HG03039 (cell line): ENCODE measurements at regions not wholly inside any gene's neighbourhood (a gene's known extent, or its start where the extent isn't known, plus 50 kb on each side); places are given as distances from the start of the nearest gene placed in this dataset.

ENCODE experiments used
- ATAC-seq: cut with Tn5 transposase; IDR thresholded peaks from one replicate; pipeline ENCODE4 v1.9.1; 2021; ENCODE audit warnings: mild to moderate bottlenecking, moderate library complexity; ENCODE audit not compliant: unreplicated experiment

DNA sequence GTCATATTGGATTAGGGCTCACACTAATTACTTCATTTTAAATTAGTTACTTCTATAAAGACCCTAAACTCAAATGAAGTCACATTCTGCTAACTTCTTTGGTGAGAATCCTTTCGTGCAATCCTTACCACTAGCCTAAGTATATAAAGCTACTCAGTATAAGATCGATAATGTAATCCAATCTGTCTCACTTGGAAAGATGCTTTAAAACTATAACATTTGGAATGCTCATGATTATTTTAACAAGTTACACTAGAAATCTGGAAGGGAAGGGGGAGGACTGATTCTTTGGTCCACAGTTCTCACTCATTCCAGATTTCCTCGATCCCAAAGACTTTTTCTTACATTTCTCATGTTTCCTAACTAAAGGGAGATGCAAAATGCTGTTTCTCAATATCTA is 336.4 kb upstream of the SLIT2 start:
- ATAC-seq, result no peak

DNA sequence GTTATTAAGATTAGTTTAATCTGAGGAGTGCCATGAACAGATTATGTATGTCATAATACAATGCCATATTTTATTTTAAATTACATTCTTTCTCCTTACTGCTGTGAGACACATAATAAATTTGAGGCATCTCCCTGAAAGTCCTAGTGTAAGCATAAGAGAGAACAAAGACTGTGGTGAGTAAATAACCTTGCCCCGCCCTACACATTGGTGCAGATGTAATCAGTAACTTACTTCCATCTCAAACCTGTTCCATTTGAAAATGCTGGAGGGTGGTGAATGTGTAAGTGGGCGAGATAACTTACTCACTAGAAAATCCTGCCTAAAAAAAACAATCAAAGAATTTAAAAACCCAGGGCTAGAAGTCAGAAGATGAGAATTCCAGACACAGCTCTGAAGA is 338.1 kb upstream of the SLIT2 start:
- ATAC-seq, result no peak

DNA sequence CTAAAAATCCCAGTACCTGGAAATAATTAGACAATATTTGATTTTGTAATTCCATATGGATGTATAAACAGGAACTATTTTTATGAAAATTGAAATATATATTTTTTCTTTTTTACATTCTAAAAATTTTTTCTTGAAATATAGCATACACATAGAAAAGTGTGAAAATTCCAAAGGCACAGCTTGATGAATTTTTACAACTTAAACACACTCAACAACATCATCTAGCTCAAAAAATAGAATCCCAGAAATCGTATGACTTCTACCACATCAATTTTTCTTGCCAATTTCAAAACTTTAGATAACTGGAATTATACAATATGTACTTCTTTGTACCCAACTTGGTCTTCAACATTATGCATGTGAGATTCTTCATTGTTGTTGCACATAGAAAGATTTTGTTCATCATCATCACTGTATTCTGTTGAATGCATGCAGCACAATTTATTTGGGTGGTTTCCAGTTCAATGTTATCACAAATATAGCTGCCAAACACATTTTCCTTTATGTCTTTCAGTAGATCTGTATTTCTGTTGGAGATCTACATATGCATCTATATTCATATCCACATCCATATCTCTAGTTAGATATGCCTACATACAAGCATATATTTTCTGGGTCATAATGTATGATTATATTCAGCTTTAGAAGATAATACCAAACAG is 340.7 kb upstream of the SLIT2 start:
- ATAC-seq, result no peak

DNA sequence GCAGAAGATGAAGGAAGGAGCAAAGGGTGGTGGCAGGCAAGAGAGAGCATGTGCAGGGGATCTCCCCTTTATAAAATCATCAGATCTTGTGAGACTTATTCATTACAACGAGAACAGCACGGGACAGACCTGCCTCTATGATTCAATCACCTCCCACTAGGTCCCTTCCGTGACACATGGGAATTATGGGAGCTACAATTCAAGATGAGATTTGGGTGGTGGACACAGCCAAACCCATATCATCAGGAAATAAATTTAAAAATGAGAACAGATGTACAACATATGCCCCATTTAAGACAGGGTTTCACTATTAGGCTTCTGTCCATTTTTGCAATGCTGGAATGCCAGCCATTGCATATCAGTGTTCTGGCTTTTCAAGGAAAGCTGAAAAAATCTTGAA is 346.7 kb upstream of the SLIT2 start:
- ATAC-seq, result no peak

DNA sequence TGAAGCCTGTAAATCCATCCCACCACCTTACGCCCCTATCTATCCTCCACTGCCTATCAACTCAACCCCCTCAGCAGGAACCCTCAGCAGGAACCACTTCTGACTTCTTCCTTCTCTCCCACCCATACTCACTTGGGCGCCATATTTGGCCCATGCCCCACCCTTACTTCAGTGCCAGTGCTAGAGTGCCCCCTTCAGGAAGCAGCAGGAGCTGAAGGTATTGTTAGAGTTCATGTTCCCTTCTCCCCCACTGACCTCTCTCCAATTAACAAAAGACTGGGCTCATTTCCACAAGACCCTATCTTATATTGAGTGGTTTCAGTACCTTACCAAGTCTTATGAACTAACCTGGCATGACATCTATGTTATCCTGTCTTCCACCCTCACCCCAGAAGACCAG is 363.1 kb upstream of the SLIT2 start:
- no peak for ATAC-seq

DNA sequence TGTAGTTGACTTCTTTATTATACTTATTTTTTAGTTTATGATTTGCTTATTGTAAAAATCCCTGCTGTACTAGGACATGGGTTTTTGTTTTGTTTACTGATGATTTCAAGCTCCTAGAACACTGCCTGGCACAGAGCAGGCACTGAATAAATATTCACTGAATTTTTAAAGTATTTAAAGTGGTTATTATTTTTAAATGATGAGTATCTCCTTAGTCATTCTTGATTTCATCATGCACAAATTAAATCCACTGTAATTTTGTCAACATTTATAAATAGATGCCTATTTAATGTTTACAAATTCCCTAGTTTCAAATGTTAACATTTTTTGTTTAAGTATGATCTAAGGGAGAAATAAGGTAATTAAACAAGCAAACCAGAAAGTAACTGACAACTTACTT is 367.9 kb upstream of the SLIT2 start:
- ATAC-seq, result no peak

DNA sequence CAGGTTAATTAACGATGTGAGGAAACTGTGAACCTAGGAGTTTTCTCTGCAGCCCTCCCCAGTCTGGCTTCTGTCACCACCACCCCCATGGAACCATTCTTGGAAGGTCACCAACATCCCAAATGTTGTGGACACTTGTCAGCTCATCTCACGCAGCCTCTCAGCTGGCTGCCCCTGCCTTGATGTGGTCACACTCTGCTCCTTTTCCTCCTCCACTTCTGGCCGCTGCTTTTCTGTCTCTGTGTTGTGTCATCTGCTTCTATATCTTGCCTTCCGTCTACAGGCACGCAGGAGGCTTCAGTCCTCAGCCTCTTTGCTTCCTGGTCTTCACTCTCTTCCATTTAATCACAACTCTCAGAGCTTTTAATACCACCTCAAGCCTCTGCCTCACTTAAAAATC is 371.5 kb upstream of the SLIT2 start:
- no peak for ATAC-seq

DNA sequence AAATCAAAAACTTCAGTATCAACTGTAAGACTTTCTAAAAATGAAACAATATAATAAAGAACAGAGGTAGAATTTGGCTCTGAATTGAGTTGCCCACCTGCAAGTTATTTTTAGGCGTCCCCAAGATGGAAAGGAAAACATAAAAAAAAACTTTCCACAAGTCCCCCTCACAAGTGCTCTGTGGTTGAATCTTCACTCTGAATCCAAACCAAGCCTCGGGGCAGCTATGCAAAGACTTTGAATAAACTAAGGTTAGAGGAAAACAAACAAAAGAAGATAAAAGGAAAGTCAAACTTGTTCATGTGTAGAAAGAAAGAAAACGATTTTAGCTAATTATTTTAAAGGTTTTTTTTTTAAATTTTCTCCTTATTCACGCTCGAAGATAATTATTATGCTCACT is 372.4 kb upstream of the SLIT2 start:
- no peak for ATAC-seq

DNA sequence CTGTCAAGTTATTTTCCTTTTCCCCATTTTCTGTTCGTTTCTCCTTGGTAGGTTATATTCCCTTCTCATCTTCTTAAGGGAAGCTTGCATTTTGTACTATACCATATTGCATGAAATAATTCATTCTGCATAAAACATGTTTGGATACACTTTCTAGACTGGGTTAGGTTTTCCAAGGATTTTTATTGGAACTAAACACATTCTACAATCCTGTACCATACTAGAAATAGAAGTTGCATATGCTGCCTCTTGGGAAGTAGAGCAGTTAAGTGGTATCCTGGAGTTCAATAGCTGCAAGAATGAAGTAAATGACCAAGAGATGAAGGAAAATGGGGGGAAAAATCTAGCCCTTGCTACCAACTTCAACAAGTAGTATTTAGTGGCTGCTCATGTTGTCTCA is 393.7 kb upstream of the SLIT2 start:
- ATAC-seq, result no peak

DNA sequence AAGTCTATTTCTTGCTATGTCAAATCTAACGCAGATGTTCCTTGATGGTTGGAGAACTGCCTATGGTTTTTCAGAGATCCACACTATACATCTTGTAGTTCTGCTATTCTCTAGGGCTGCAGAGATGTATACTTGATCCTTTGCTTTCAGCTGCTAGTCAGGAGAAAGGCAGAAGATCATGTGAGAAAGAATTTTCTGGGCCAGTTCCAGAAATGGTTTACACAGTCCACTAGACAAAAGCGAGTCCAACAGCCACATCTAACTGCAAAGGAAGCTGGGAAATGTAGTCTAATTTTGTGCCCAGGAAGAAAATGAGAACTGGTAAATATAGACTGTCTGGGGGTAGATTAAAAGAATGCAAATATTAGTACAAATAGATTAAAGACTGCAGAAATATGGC is 394.3 kb upstream of the SLIT2 start:
- no peak for ATAC-seq

DNA sequence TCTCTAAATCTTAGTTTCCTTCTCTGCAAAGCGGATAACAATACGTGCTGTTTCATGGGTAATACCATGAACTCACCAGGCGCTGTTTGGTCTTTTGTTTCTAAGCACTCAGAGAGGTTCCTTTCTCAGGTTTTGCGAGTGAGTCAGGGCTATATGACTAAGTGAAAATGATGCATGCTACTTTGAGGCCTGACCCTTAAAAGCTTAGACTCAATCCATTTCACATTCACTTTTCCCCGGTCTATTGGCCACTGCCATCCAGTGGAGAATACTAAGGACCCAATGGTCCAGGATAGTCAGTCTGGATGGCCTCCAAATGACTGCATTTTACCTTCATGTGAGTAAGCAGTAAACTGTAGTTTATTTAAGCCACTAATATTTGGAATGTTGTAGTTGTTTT is 400.8 kb upstream of the SLIT2 start:
- no peak for ATAC-seq

DNA sequence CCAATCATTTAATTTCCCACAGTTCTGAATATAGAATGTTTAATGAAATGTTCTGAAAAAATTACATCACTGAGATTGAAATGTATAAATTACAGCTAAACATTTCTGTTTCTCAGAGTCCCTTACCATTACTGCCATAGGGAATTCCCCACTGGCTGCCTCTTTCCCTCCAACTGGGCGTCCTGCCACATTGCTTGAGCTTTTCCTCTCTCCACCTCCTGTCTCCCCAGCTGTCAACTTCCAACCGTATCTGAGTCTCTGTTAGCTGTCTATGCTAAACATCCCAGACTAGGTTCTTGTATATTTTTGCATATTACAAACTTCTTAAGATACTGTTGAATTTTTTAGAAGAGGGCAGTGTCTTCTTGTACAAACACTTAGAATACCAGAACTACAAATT is 407.3 kb upstream of the SLIT2 start:
- no peak for ATAC-seq

DNA sequence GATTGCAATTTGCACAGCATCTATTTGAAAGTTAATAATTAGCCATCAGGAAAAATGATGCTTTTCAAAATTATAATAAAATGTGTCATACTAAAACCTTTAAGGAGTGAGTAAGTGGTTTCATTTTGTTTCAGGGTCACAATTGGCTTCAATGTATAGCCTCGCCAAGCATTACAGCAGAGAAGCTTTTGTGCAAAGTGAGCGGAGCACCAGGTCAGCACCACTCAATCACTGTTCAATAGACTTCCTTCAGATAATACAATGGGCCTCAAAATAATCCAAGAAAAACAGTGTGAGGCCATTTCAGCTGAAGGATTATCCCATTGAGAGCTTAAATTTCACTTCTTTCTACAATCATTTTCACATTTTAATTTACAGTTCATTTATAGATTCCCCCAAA is 409.2 kb upstream of the SLIT2 start:
- no peak for ATAC-seq

DNA sequence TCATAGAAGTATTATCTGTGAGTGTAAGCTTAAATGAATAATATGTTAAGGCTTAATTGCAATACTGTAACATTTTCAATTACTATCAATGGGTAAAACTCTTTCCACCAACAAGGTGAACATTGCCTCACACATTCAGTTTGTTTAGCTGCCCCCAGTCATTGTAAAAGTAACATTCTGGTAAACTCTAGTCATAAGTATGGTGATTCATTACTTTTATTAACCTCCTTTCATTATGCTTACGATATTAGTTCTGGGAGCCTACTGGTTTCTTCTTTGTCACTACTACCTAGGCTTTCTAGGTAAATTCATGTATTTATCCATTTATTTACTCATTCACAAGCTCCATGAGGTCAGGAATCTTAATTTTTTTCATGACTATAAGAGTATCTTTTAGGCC is 412.8 kb upstream of the SLIT2 start:
- no peak for ATAC-seq

DNA sequence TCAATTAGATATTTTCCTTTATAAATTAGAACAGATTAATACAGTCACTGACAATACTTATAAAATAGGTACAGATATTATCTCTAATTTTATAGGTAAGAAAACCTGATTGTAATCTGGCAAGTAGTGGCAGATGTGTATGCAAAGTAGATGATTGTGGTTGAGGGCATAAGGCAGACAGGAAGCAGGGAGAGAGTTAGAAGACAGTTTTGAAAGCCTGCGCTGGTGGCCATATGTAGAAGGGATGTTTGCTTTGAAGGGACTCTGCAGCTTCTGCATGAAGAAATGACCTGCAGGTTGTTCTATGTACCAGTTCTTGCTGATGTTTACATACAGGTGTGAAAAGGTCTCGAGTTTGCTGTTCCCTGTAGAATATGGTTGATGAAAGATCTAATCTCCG is 416.3 kb upstream of the SLIT2 start:
- no peak for ATAC-seq

DNA sequence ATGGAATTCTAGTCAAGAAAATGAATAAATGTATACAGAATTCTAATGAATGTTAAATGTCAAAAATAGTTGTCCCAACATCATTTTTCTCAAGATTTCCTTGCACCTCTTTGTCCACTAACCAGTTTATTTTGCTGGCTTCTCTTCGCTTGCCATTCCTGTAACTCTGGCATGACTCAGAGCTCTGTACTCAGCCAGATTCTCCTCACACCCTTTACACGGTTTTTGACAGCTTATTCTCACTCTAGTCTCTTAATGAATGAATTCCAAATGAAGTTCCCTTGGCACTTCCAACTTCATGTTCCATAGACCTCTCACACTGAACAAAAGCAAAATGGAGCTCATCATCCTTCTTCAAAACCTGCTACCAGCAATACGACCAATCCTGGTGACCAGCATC is 419.3 kb upstream of the SLIT2 start:
- ATAC-seq, result no peak

DNA sequence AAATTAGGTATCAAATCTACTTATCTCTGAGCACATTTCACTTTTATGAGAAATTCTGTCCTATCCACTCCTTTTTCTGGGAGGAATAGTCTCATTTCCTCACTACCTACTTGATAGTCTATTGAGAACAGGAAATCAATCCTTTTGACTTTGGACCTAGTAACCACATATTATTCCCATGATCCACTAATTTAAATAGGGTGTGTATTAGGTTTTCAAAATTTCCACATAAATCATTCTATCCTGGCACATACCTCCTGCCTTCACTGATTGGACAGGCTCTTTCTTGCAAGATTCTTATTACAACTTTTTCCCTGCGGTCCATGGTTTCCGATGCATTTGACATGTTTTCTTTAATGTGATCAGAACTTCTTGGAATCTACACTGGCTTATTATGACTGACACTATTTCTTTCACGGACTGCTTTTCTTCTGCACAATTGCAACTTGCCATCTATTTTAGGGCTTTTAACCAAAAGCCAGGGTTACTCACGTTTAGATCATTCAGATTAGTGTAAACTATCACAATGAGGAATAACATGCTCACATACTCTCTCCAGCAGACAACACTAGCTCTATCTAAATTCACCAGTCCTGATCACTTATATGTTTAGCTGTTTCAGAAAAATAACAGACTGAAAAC is 419.9 kb upstream of the SLIT2 start:
- no peak for ATAC-seq

DNA sequence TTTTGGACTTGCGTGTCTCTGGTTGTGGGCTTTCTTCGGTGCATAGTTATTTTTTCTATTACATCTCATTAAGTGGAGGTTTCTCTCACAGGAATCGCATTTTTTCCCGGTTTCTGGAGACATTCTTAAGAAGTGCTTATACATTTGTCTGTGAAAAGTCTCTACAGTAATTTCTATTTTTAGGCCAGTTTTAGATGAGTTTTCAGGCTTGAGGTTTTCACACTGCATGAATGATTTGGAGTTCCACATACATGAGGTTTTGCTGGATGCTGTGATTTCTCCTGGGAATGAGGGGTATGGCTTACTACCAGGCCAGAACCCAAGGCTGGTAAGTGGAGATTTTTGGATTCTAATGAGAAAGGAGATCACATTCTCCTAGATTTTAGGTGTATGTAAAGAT is 422.6 kb upstream of the SLIT2 start:
- ATAC-seq, result no peak

DNA sequence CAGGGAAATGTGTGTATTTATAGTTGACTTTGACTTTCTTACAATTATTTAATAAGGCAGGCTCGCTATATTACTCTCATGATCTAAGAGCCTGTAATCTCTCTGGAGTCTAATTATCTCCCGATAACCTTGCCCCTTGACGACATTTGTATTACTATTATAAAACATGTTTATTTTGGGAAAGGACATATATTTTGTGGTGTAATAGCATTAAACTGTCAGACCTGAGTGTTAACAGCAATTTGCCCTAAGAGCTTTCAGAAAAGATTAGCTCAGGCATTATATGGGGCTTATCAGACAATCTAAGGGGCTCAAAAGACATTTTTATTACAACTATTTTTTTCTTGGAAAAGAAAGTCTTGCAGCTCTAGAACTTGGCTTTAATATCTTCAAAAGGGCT is 427.9 kb upstream of the SLIT2 start:
- ATAC-seq, result no peak

DNA sequence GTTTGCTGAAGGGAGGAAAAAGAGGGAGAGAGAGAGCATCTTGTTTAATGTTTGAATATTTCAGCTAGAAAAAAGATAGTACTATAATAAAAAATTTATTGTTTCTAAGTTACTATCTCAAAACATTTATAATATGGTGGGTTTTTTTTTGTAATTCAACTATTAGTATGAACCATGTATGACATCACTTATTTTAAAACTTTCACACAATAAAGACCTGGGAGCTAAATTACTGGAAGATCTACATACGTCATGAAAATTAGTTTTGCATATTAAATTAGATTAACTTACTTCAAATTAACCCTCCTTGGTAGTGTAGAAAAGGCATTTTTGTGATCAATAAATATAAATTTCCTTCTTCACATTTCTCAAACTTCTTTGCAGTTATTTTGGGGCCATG is 432.0 kb upstream of the SLIT2 start:
- ATAC-seq, result no peak

DNA sequence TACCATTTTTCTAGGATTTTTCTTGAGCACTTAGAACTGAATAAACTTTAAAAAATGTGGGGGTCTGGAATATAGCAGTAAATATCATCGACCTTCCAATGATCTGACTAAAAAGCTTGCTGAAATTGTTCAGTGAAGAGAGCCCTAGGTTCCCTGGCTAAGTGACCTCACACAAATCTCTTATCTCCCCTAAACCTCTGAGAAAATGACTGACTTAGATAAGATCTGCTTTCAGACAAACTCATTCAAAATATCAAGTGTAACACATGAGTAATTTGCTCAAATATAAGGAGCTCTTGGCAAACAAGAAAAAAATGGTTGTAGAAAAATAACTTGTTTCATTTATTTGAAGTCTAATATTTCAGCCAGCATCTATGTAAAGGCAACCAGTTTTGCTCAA is 441.7 kb upstream of the SLIT2 start:
- ATAC-seq, result no peak

DNA sequence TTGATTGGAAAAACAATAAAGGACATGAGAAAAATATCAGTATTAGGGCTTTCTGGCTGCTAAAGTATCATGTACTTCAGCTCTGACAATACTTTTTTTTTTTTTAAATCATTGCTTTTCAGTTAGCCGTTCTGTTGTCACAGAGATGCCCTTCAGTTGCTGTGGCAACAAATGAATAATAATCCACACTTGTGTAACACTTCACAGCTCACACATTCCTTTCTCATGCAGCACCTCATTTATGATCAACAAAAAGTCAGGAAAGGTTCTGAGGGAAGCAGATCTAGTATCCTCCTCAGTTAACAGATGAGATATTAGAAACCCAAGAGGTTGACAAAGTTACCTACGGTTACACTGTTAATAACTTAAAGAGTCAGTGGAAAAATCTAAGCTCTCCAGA is 444.2 kb upstream of the SLIT2 start:
- no peak for ATAC-seq

DNA sequence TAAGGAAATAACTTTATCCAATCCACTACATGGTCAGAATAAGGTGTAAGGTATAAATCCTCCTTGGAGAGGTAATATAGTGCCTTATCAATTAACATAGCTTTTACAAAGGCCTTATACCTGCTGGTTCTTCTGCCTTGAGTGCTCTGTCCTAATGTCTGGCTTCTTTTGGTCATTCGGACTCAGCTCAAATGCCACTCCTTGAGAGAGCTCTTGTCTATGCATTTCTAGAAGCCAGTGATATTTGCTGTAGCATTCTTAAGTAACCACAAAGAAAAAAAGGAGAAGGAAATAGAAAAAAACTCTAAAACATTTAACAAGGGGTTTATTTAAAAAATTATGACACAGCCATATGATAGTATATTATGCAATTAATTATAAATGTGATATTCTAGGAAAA is 444.8 kb upstream of the SLIT2 start:
- no peak for ATAC-seq
